SK-N-SH (cell line): ENCODE measurements at regions not wholly inside any gene's neighbourhood (a gene's known extent, or its start where the extent isn't known, plus 50 kb on each side); places are given as distances from the start of the nearest gene placed in this dataset.

Experiments
- CTCF ChIA-PET: fragments of 300-600, 350-600 bp; formaldehyde crosslinking; extraction: SDS; loops from one replicate; lab custom pipeline; 2021; lab: Yijun Ruan, JAX
- POLR2A ChIA-PET: fragments of 350-600 bp; sonication (Branson Sonifier 250); formaldehyde crosslinking; extraction: SDS; loops from one replicate; lab custom pipeline; 2020; ENCODE audit warnings: antibody characterized with exemption, inconsistent platforms; lab: Yijun Ruan, JAX
- DNase-seq: peaks from one replicate; pipeline ENCODE4 v3.0.0; 2012
- H2AFZ ChIP-seq: fragments of 200-600 bp; sonication (generic); 2 replicates; pipeline ENCODE4 v1.8.1; 2016; ENCODE audit warnings: antibody characterized with exemption, mild to moderate bottlenecking, low read depth
- H3F3A ChIP-seq: fragments of 200-600 bp; sonication (generic); replicated peaks from 2 replicates; pipeline ENCODE3; 2016; ENCODE audit warnings: antibody characterized with exemption, mild to moderate bottlenecking; ENCODE audit not compliant: insufficient read depth
- H3K27ac ChIP-seq, 2 experiments: fragments of 200-500 bp in 1 of 2; fragments of 200-600 bp in 1 of 2; sonication (Bioruptor generic) in 1 of 2; sonication (generic), shearing (Covaris generic) in 1 of 2; 2 replicates each; pipeline versions ENCODE4 v1.5.1 to v1.6.1; 2014 to 2016; ENCODE audit warnings: low read depth in 2 of 2, inconsistent platforms in 1 of 2, low read length in 1 of 2, mild to moderate bottlenecking in 1 of 2, mixed read lengths in 1 of 2
- H3K27me3 ChIP-seq: fragments of 200-600 bp; sonication (generic), shearing (Covaris generic); 2 replicates; pipeline ENCODE4 v1.6.1; 2016; ENCODE audit warnings: mixed run types; ENCODE audit not compliant: insufficient read depth
- H3K36me3 ChIP-seq, 2 experiments: fragments of 200-500 bp in 1 of 2; fragments of 200-600 bp in 1 of 2; sonication (Bioruptor generic) in 1 of 2; sonication (generic) in 1 of 2; replicated peaks in 1 of 2; 2 replicates each; pipeline versions ENCODE3 to v1.5.1; 2014 to 2016; ENCODE audit warnings: low read length in 1 of 2, mild to moderate bottlenecking in 1 of 2; ENCODE audit not compliant: insufficient read depth in 2 of 2, control insufficient read depth in 1 of 2
- H3K4me1 ChIP-seq, 2 experiments: fragments of 200-500 bp in 1 of 2; fragments of 200-600 bp in 1 of 2; sonication (Bioruptor generic) in 1 of 2; sonication (generic), shearing (Covaris generic) in 1 of 2; 2 replicates each; pipeline versions ENCODE4 v1.5.1 to v1.6.1; 2014 to 2016; ENCODE audit warnings: low read depth in 1 of 2, low read length in 1 of 2, mixed run types in 1 of 2; ENCODE audit not compliant: insufficient read depth in 2 of 2, control insufficient read depth in 1 of 2
- H3K4me2 ChIP-seq: fragments of 200-600 bp; sonication (generic), shearing (Covaris generic); 2 replicates; pipeline ENCODE4 v1.6.1; 2017; ENCODE audit warnings: mixed run types
- H3K4me3 ChIP-seq, 2 experiments: fragments of 200-500 bp in 1 of 2; fragments of 200-600 bp in 1 of 2; sonication (Bioruptor generic) in 1 of 2; sonication (generic), shearing (Covaris generic) in 1 of 2; 2 replicates each; pipeline versions ENCODE4 v1.5.1 to v1.8.1; 2014 to 2016; ENCODE audit warnings: low read depth in 2 of 2, inconsistent platforms in 1 of 2, low read length in 1 of 2, mild to moderate bottlenecking in 1 of 2, mixed read lengths in 1 of 2, moderate library complexity in 1 of 2
- H3K79me2 ChIP-seq: fragments of 200-600 bp; sonication (generic); 2 replicates; pipeline ENCODE4 v1.8.1; 2017; ENCODE audit warnings: mild to moderate bottlenecking; ENCODE audit not compliant: insufficient read depth
- H3K9ac ChIP-seq: fragments of 200-600 bp; sonication (generic); 2 replicates; pipeline ENCODE4 v1.6.1; 2017; ENCODE audit warnings: mixed run types
- H3K9me2 ChIP-seq: fragments of 200-600 bp; sonication (generic); 2 replicates; pipeline ENCODE4 v1.6.1; 2017; ENCODE audit warnings: mixed run types
- H3K9me3 ChIP-seq: fragments of 200-600 bp; sonication (generic); 2 replicates; pipeline ENCODE4 v1.6.1; 2017; ENCODE audit warnings: mixed run types, mild to moderate bottlenecking, moderate library complexity
- H4K20me1 ChIP-seq: fragments of 200-600 bp; sonication (generic); 2 replicates; pipeline ENCODE4 v1.6.1; 2017; ENCODE audit warnings: mild to moderate bottlenecking, mixed run types; ENCODE audit not compliant: insufficient read depth
- CHD2 ChIP-seq: fragments of 150-350 bp; IDR thresholded peaks from 2 replicates; pipeline ENCODE4 v1.6.1; 2018; ENCODE audit warnings: low read length; ENCODE audit not compliant: partially characterized antibody
- ELF1 ChIP-seq: IDR thresholded peaks from 2 replicates; pipeline ENCODE4 v1.4.0; 2012
- EP300 ChIP-seq, 2 experiments: IDR thresholded peaks; 2 replicates each; pipeline versions ENCODE4 v1.4.0 to v1.6.1; 2012; ENCODE audit warnings: borderline replicate concordance in 1 of 2, low read depth in 1 of 2, low read length in 1 of 2
- EZH2phosphoT487 ChIP-seq: fragments of 200-600 bp; sonication (generic); IDR thresholded peaks from 2 replicates; pipeline ENCODE4 v1.6.1; 2017; ENCODE audit warnings: low read depth, mixed run types, mild to moderate bottlenecking, antibody characterized with exemption, moderate library complexity, borderline replicate concordance
- FOSL2 ChIP-seq: IDR thresholded peaks from 2 replicates; pipeline ENCODE4 v1.4.0; 2012; ENCODE audit warnings: low read depth, mild to moderate bottlenecking, moderate library complexity, borderline replicate concordance
- FOXJ3 ChIP-seq: sonication (generic); formaldehyde crosslinking; IDR thresholded peaks from 2 replicates; pipeline ENCODE4 v1.5.1; 2020; ENCODE audit warnings: mild to moderate bottlenecking, missing genetic modification reagents
- FOXM1 ChIP-seq: IDR thresholded peaks from 2 replicates; pipeline ENCODE4 v1.4.0; 2012; ENCODE audit warnings: low read depth, mild to moderate bottlenecking
- GABPA ChIP-seq: IDR thresholded peaks from 2 replicates; pipeline ENCODE4 v1.4.0; 2012; ENCODE audit warnings: low read depth, mild to moderate bottlenecking
- GATA2 ChIP-seq: sonication (generic); formaldehyde crosslinking; IDR thresholded peaks from 2 replicates; pipeline ENCODE4 v1.5.0; 2020; ENCODE audit warnings: mild to moderate bottlenecking, missing genetic modification reagents
- IRF3 ChIP-seq: fragments of 150-350 bp; IDR thresholded peaks from 2 replicates; pipeline ENCODE4 v1.6.1; 2016; ENCODE audit warnings: mild to moderate bottlenecking, low read depth, low read length
- JUND ChIP-seq: IDR thresholded peaks from 2 replicates; pipeline ENCODE4 v1.4.0; 2012
- MEF2A ChIP-seq: IDR thresholded peaks from 2 replicates; pipeline ENCODE4 v1.4.0; 2012; ENCODE audit warnings: low read depth, borderline replicate concordance
- MXI1 ChIP-seq: IDR thresholded peaks from 2 replicates; pipeline ENCODE4 v1.6.1; 2012; ENCODE audit warnings: mild to moderate bottlenecking, low read depth, low read length, improper control_type of control experiment
- NRF1 ChIP-seq: IDR thresholded peaks from 2 replicates; pipeline ENCODE4 v1.6.1; 2012; ENCODE audit warnings: low read depth, mild to moderate bottlenecking, low read length
- PBX3 ChIP-seq: IDR thresholded peaks from 2 replicates; pipeline ENCODE4; 2012
- POLR2AphosphoS5 ChIP-seq: IDR thresholded peaks from 2 replicates; pipeline ENCODE4 v1.6.1; 2012; ENCODE audit warnings: low read depth, low read length
- RCOR1 ChIP-seq: fragments of 150-350 bp; IDR thresholded peaks from 2 replicates; pipeline ENCODE4 v1.6.1; 2017; ENCODE audit warnings: antibody characterized with exemption, low read length
- RFX5 ChIP-seq: IDR thresholded peaks from 2 replicates; pipeline ENCODE4 v1.6.1; 2012; ENCODE audit warnings: mild to moderate bottlenecking, improper control_type of control experiment, low read length
- SIN3A ChIP-seq: IDR thresholded peaks from 2 replicates; pipeline ENCODE4 v1.6.1; 2012; ENCODE audit warnings: low read depth, mild to moderate bottlenecking, low read length, moderate library complexity, borderline replicate concordance
- SMC3 ChIP-seq: IDR thresholded peaks from 2 replicates; pipeline ENCODE4 v1.6.1; 2012; ENCODE audit warnings: low read depth, low read length, improper control_type of control experiment
- TCF12 ChIP-seq: IDR thresholded peaks from 2 replicates; pipeline ENCODE4 v1.4.0; 2012
- USF2 ChIP-seq: fragments of 150-350 bp; IDR thresholded peaks from 2 replicates; pipeline ENCODE4 v1.6.1; 2017; ENCODE audit warnings: antibody characterized with exemption, low read length, low read depth, borderline replicate concordance
- WGBS: methylation state at CpG from one replicate; pipeline ENCODE4 v1.1.6; 2017; ENCODE audit warnings: low lambda C conversion rate; 5-methylcytosine and 5-hydroxymethylcytosine counted together
- TF ChIP-seq, protein P1 (sequence below): IDR thresholded peaks from 2 replicates; pipeline ENCODE4 v1.6.1; 2012; ENCODE audit warnings: mild to moderate bottlenecking, low read depth, low read length, moderate library complexity
- TF ChIP-seq, protein P2 (sequence below): IDR thresholded peaks from 2 replicates; pipeline ENCODE4 v1.4.0; 2012; ENCODE audit warnings: low read depth, borderline replicate concordance

- Histone ChIP-seq H3K79me2 (no peaks in the 10 kb centered on the region), H3K36me3 (no peaks in the 10 kb centered on the region), H2AFZ (no peak overlapping the region), H3K9me3 (no peaks in the 10 kb centered on the region), H3K4me1 (peaks cover 10 to 12% of the 10 kb centered on the region in 2 experiments; a peak in 2 of 4 replicates), H3K4me2 (no peak overlapping the region), H3K27ac (peak overlapping the region in 1 of 2 experiments; percentile 28; a peak in 1 of 4 replicates), H4K20me1 (no peaks in the 10 kb centered on the region), H3K9ac (no peak overlapping the region), H3K4me3 (no peak overlapping the region), H3K27me3 (no peaks in the 10 kb centered on the region), H3K9me2 (no peaks in the 10 kb centered on the region), H3F3A (no peaks in the 10 kb centered on the region)
- CTCF ChIA-PET = interaction anchor here (0.6 to 1.1 kb wide), 4 partner anchors 36 to 168 kb away, joined by 3 to 4 read pairs (median 4); no protein-coding TSS in a partner anchor
- WGBS = 47% methylated on average over 2 of the region's 6 CpGs
- peak; percentile 76 for DNase-seq
- POLR2A ChIA-PET = no interaction called here
- TF ChIP-seq SMC3 (no peak), POLR2AphosphoS5 (no peak), MXI1 (peak; percentile 67; the same call in 1 of the 2 replicates), SIN3A (no peak), NRF1 (no peak), GABPA (no peak), CHD2 (peak; percentile 44), RCOR1 (no peak), IRF3 (no peak), FOSL2 (no peak), EZH2phosphoT487 (no peak), EP300 (IDR thresholded peaks at IDR 0.05; ENCODE audit: borderline replicate concordance in 1 of 2, low read depth in 1 of 2, low read length in 1 of 2) (no peak), JUND (no peak), FOXM1 (no peak), USF2 (no peak), RFX5 (peak; percentile 66), GATA2 (CRISPR knock-in tag) (no peak), ELF1 (no peak), FOXJ3 (CRISPR knock-in tag) (no peak), PBX3 (no peak), TCF12 (no peak), MEF2A (no peak)
- TF ChIP-seq, protein P1, sequence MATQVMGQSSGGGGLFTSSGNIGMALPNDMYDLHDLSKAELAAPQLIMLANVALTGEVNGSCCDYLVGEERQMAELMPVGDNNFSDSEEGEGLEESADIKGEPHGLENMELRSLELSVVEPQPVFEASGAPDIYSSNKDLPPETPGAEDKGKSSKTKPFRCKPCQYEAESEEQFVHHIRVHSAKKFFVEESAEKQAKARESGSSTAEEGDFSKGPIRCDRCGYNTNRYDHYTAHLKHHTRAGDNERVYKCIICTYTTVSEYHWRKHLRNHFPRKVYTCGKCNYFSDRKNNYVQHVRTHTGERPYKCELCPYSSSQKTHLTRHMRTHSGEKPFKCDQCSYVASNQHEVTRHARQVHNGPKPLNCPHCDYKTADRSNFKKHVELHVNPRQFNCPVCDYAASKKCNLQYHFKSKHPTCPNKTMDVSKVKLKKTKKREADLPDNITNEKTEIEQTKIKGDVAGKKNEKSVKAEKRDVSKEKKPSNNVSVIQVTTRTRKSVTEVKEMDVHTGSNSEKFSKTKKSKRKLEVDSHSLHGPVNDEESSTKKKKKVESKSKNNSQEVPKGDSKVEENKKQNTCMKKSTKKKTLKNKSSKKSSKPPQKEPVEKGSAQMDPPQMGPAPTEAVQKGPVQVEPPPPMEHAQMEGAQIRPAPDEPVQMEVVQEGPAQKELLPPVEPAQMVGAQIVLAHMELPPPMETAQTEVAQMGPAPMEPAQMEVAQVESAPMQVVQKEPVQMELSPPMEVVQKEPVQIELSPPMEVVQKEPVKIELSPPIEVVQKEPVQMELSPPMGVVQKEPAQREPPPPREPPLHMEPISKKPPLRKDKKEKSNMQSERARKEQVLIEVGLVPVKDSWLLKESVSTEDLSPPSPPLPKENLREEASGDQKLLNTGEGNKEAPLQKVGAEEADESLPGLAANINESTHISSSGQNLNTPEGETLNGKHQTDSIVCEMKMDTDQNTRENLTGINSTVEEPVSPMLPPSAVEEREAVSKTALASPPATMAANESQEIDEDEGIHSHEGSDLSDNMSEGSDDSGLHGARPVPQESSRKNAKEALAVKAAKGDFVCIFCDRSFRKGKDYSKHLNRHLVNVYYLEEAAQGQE = no peak
- TF ChIP-seq, protein P2, sequence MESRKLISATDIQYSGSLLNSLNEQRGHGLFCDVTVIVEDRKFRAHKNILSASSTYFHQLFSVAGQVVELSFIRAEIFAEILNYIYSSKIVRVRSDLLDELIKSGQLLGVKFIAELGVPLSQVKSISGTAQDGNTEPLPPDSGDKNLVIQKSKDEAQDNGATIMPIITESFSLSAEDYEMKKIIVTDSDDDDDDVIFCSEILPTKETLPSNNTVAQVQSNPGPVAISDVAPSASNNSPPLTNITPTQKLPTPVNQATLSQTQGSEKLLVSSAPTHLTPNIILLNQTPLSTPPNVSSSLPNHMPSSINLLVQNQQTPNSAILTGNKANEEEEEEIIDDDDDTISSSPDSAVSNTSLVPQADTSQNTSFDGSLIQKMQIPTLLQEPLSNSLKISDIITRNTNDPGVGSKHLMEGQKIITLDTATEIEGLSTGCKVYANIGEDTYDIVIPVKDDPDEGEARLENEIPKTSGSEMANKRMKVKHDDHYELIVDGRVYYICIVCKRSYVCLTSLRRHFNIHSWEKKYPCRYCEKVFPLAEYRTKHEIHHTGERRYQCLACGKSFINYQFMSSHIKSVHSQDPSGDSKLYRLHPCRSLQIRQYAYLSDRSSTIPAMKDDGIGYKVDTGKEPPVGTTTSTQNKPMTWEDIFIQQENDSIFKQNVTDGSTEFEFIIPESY = no peak
Observed at GRCh38 chr20:1838556-1839279, 56.5 kb upstream of the SIRPA start.
